Trophoblast cell (in vitro differentiated cells and primary cell): ENCODE measurements at regions not wholly inside any gene's neighbourhood (a gene's known extent, or its start where the extent isn't known, plus 50 kb on each side); places are given as distances from the start of the nearest gene placed in this dataset.
"Not testable (repeated sequence)": the region's sequence is repeated elsewhere in the genome, so short reads cannot be mapped to it uniquely, and the experiment has no call there.

Source experiments
- DNase-seq, 2 donors: peaks; one replicate each; pipeline ENCODE4 v3.0.0-alpha.2; 2016
- H2AFZ ChIP-seq: 2 replicates; pipeline ENCODE4 v1.6.1; 2013; ENCODE audit warnings: low read length, moderate library complexity, mild to moderate bottlenecking; ENCODE audit not compliant: insufficient read depth, poor library complexity
- H2AK5ac ChIP-seq: 2 replicates; pipeline ENCODE4 v1.6.1; 2013; ENCODE audit warnings: mild to moderate bottlenecking, low read length
- H2BK120ac ChIP-seq: 2 replicates; pipeline ENCODE4 v1.6.1; 2013; ENCODE audit warnings: low read length, mild to moderate bottlenecking, moderate library complexity; ENCODE audit not compliant: insufficient read depth, poor library complexity
- H2BK12ac ChIP-seq: 2 replicates; pipeline ENCODE4 v1.6.1; 2013; ENCODE audit warnings: mild to moderate bottlenecking, low read length, moderate library complexity
- H2BK5ac ChIP-seq: 2 replicates; pipeline ENCODE4 v1.6.1; 2013; ENCODE audit warnings: low read length, low read depth, moderate library complexity, mild to moderate bottlenecking; ENCODE audit not compliant: poor library complexity
- H3K14ac ChIP-seq: 2 replicates; pipeline ENCODE4 v1.6.1; 2013; ENCODE audit warnings: mild to moderate bottlenecking, low read length
- H3K18ac ChIP-seq: 2 replicates; pipeline ENCODE4 v1.6.1; 2013; ENCODE audit warnings: mild to moderate bottlenecking, low read length
- H3K23ac ChIP-seq: 2 replicates; pipeline ENCODE4 v1.6.1; 2013; ENCODE audit warnings: low read length
- H3K27ac ChIP-seq: 2 replicates; pipeline ENCODE4 v1.5.1; 2013; ENCODE audit warnings: low read depth, mild to moderate bottlenecking, inconsistent platforms, low read length, moderate library complexity
- H3K27me3 ChIP-seq: 2 replicates; pipeline ENCODE4 v1.6.1; 2013; ENCODE audit warnings: inconsistent platforms, mild to moderate bottlenecking, low read length, moderate library complexity; ENCODE audit not compliant: insufficient read depth
- H3K36me3 ChIP-seq, 2 experiments: 1 replicate in 1 of 2; 2 replicates in 1 of 2; pipeline ENCODE4 v1.6.1; 2013; ENCODE audit warnings: low read length in 2 of 2, mild to moderate bottlenecking in 2 of 2, moderate library complexity in 1 of 2; ENCODE audit not compliant: insufficient read depth in 2 of 2, control insufficient read depth in 1 of 2
- H3K4ac ChIP-seq: 2 replicates; pipeline ENCODE4 v1.6.1; 2013; ENCODE audit warnings: low read depth, mild to moderate bottlenecking, low read length, moderate library complexity
- H3K4me1 ChIP-seq, 2 experiments: 1 replicate in 1 of 2; 2 replicates in 1 of 2; pipeline ENCODE4 v1.6.1; 2013; ENCODE audit warnings: low read length in 2 of 2, mild to moderate bottlenecking in 2 of 2, moderate library complexity in 1 of 2; ENCODE audit not compliant: insufficient read depth in 2 of 2, control insufficient read depth in 1 of 2
- H3K4me2 ChIP-seq: 2 replicates; pipeline ENCODE4 v1.6.1; 2013; ENCODE audit warnings: inconsistent platforms, mild to moderate bottlenecking, low read length, moderate library complexity
- H3K4me3 ChIP-seq: 2 replicates; pipeline ENCODE4 v1.5.1; 2013; ENCODE audit warnings: mild to moderate bottlenecking, low read depth, low read length, inconsistent platforms
- H3K79me1 ChIP-seq: one replicate; pipeline ENCODE4 v1.6.1; 2013; ENCODE audit warnings: low read length
- H3K79me2 ChIP-seq: 2 replicates; pipeline ENCODE4 v1.6.1; 2013; ENCODE audit warnings: low read length, mild to moderate bottlenecking; ENCODE audit not compliant: control insufficient read depth, insufficient read depth, poor library complexity
- H3K9ac ChIP-seq: 2 replicates; pipeline ENCODE4 v1.6.1; 2013; ENCODE audit warnings: mild to moderate bottlenecking, low read length
- H3K9me3 ChIP-seq: 2 replicates; pipeline ENCODE4 v1.6.1; 2013; ENCODE audit warnings: low read depth, mild to moderate bottlenecking, control low read depth, inconsistent platforms, low read length; ENCODE audit not compliant: insufficient read depth
- H4K12ac ChIP-seq: 2 replicates; pipeline ENCODE4 v1.6.1; 2013; ENCODE audit warnings: low read depth, mild to moderate bottlenecking, low read length, moderate library complexity
- H4K8ac ChIP-seq: 2 replicates; pipeline ENCODE4 v1.6.1; 2013; ENCODE audit warnings: low read depth, mild to moderate bottlenecking, low read length, moderate library complexity
- H4K91ac ChIP-seq: one replicate; pipeline ENCODE4 v1.6.1; 2013; ENCODE audit warnings: low read depth, mild to moderate bottlenecking, low read length, moderate library complexity
- WGBS: extraction: QIAGEN DNeasy Blood & Tissue Kit; methylation state at CpG from one replicate; pipeline ENCODE4 v1.1.7; 2013; ENCODE audit warnings: missing lambda C conversion rate; ENCODE audit not compliant: insufficient read length, insufficient coverage; ENCODE audit errors: extremely low coverage; 5-methylcytosine and 5-hydroxymethylcytosine counted together

- Histone ChIP-seq H3K23ac (no peak overlapping the region), H3K4ac (no peak overlapping the region), H3K14ac (no peak overlapping the region), H3K9me3 (peaks cover 47% of the 10 kb centered on the region), H2BK12ac (no peak overlapping the region), H4K8ac (no peak overlapping the region), H3K18ac (no peak overlapping the region), H3K36me3 (no peaks in the 10 kb centered on the region), H3K4me2 (no peak overlapping the region), H2BK5ac (no peak overlapping the region), H3K27ac (no peak overlapping the region), H2AK5ac (no peak overlapping the region), H3K79me2 (no peaks in the 10 kb centered on the region), H3K27me3 (no peaks in the 10 kb centered on the region), H4K91ac (no peak overlapping the region), H2BK120ac (no peak overlapping the region), H3K4me3 (no peak overlapping the region), H3K9ac (no peak overlapping the region), H3K79me1 (no peaks in the 10 kb centered on the region), H4K12ac (no peak overlapping the region), H3K4me1 (no peaks in the 10 kb centered on the region), H2AFZ (no peak overlapping the region)
- WGBS, result no CpG with 5 or more reads among the region's 75 CpGs
- no peak for DNase-seq
Measured at GRCh38 chr15:22258009-22258397, 177.7 kb downstream of the OR4M2 start.

GRCh38 chr15:22258398-22259150 is 178.2 kb downstream of the OR4M2 start:
- H4K12ac ChIP-seq, result no peak overlapping the region
- H3K27me3 ChIP-seq, result no peaks in the 10 kb centered on the region
- no peak overlapping the region for H4K91ac ChIP-seq
- DNase-seq, result no peak
- H3K79me2 ChIP-seq, result no peaks in the 10 kb centered on the region
- no peak overlapping the region for H3K9ac ChIP-seq
- H3K9me3 ChIP-seq, result peaks cover 43% of the 10 kb centered on the region
- no peak overlapping the region for H3K18ac ChIP-seq
- no peak overlapping the region for H3K4ac ChIP-seq
- H3K79me1 ChIP-seq, result no peaks in the 10 kb centered on the region
- no peak overlapping the region for H3K23ac ChIP-seq
- H2BK12ac ChIP-seq, result no peak overlapping the region
- H3K14ac ChIP-seq, result no peak overlapping the region
- no peak overlapping the region for H2AK5ac ChIP-seq
- H2BK120ac ChIP-seq, result no peak overlapping the region
- no peak overlapping the region for H2AFZ ChIP-seq
- H3K36me3 ChIP-seq, result no peaks in the 10 kb centered on the region
- no peak overlapping the region for H3K4me2 ChIP-seq
- no peaks in the 10 kb centered on the region for H3K4me1 ChIP-seq
- WGBS, result no CpG with 5 or more reads among the region's 59 CpGs
- no peak overlapping the region for H2BK5ac ChIP-seq
- H4K8ac ChIP-seq, result no peak overlapping the region
- H3K27ac ChIP-seq, result no peak overlapping the region
- H3K4me3 ChIP-seq, result peak overlapping the region; percentile 65

- not testable (repeated sequence) for H3K79me2 ChIP-seq, H3K4me2 ChIP-seq, H3K4ac ChIP-seq, H3K9ac ChIP-seq, H4K8ac ChIP-seq, H2AFZ ChIP-seq, H2BK12ac ChIP-seq, H3K4me3 ChIP-seq, H2BK120ac ChIP-seq, H3K36me3 ChIP-seq, H3K18ac ChIP-seq, H2BK5ac ChIP-seq, H4K12ac ChIP-seq, H3K14ac ChIP-seq, H3K23ac ChIP-seq, H3K4me1 ChIP-seq, H3K27me3 ChIP-seq, H3K79me1 ChIP-seq, H3K27ac ChIP-seq, H4K91ac ChIP-seq, DNase-seq, H2AK5ac ChIP-seq
- WGBS, result no CpG with 5 or more reads among the region's 37 CpGs
- peaks cover 39% of the 10 kb centered on the region for H3K9me3 ChIP-seq
Measured at GRCh38 chr15:22259151-22259750, 178.9 kb downstream of the OR4M2 start.

- Histone ChIP-seq H2AK5ac (no peak overlapping the region), H3K79me1 (no peaks in the 10 kb centered on the region), H2AFZ (no peak overlapping the region), H3K23ac (no peak overlapping the region), H4K91ac (no peak overlapping the region), H3K4me2 (no peak overlapping the region), H3K9ac (no peak overlapping the region), H4K12ac (no peak overlapping the region), H3K4me1 (no peaks in the 10 kb centered on the region), H3K4me3 (no peak overlapping the region), H3K4ac (no peak overlapping the region), H3K79me2 (no peaks in the 10 kb centered on the region), H3K36me3 (no peaks in the 10 kb centered on the region), H2BK120ac (no peak overlapping the region), H3K18ac (no peak overlapping the region), H2BK12ac (no peak overlapping the region), H3K14ac (no peak overlapping the region), H3K27me3 (no peaks in the 10 kb centered on the region), H4K8ac (no peak overlapping the region), H3K9me3 (peaks cover 35% of the 10 kb centered on the region), H2BK5ac (no peak overlapping the region), H3K27ac (no peak overlapping the region)
- DNase-seq, result no peak
- WGBS, result no CpG with 5 or more reads among the region's 7 CpGs
Measured at GRCh38 chr15:22259881-22260421, 179.6 kb downstream of the OR4M2 start.
